Activated naive CD4-positive, alpha-beta T cell treated with anti-CD3 and anti-CD28 coated beads for 36 hours (primary cell): ENCODE measurements at regions not wholly inside any gene's neighbourhood (a gene's known extent, or its start where the extent isn't known, plus 50 kb on each side); places are given as distances from the start of the nearest gene placed in this dataset.

Experiments used
- CTCF ChIA-PET: fragments of 350-600 bp; sonication (Branson Sonifier 250); formaldehyde crosslinking; loops from one replicate; lab custom pipeline; 2021; ENCODE audit warnings: antibody characterized with exemption; lab: Charles Lee
- DNase-seq: peaks from one replicate; pipeline ENCODE4 v3.0.0-alpha.2; 2020
- H3K27ac Mint-ChIP-seq: one replicate; pipeline ENCODE4 v1.8.0; 2021; ENCODE audit warnings: mild to moderate bottlenecking, mixed read lengths
- H3K27me3 Mint-ChIP-seq: one replicate; pipeline ENCODE4 v1.8.0; 2021; ENCODE audit warnings: low read depth, mixed read lengths
- H3K36me3 Mint-ChIP-seq: one replicate; pipeline ENCODE4 v1.8.0; 2021; ENCODE audit warnings: low read depth, mixed read lengths
- H3K4me1 Mint-ChIP-seq: one replicate; pipeline ENCODE4 v1.8.0; 2021; ENCODE audit warnings: low read depth, mixed read lengths
- H3K4me3 Mint-ChIP-seq: one replicate; pipeline ENCODE4 v1.8.0; 2021; ENCODE audit warnings: mild to moderate bottlenecking, moderate library complexity, mixed read lengths
- H3K9me3 Mint-ChIP-seq: one replicate; pipeline ENCODE4 v1.8.0; 2021; ENCODE audit warnings: mixed read lengths
- intact Hi-C: fragments of 100-400 bp; cut with micrococcal nuclease; formaldehyde crosslinking; loops from one replicate; pipeline ENCODE4 v1.15.1; 2023

GRCh38 chr4:159748834-159749444, 646.1 kb downstream of the RAPGEF2 start:
- CTCF ChIA-PET = no interaction called here
- H3K36me3 Mint-ChIP-seq = no peaks in the 10 kb centered on the region
- H3K27me3 Mint-ChIP-seq = no peaks in the 10 kb centered on the region
- intact Hi-C loops = no loop called here
- no peak overlapping the region for H3K4me3 Mint-ChIP-seq
- peaks cover 5% of the 10 kb centered on the region for H3K9me3 Mint-ChIP-seq
- DNase-seq = no peak
- H3K27ac Mint-ChIP-seq = no peak overlapping the region
- H3K4me1 Mint-ChIP-seq = no peaks in the 10 kb centered on the region

DNA sequence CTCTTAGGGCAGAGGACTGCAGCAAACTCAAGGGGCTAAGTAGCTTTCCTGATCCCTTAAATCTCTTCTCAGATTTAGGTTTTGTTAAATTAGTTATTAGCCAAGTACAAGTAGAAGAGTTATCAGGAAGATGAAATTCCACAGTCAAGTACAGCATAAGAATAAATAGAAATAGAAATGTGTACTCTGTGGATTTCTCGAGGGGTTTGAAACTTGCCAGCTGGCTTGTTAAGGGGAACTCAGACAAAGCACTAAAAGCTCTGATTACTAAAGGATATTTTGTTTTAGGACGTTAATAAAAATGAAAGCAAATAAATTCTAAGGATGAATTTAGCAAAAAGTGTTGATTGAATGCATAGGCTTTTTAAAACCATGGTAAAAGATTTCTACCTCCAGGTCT, 654.6 kb downstream of the RAPGEF2 start:
- no peaks in the 10 kb centered on the region for H3K4me1 Mint-ChIP-seq
- H3K4me3 Mint-ChIP-seq = no peak overlapping the region
- intact Hi-C loops = no loop called here
- CTCF ChIA-PET = interaction anchor here (0.7 kb wide), 1 partner anchor 221 kb away, joined by 6 read pairs; no protein-coding TSS in a partner anchor
- H3K27ac Mint-ChIP-seq = no peak overlapping the region
- H3K27me3 Mint-ChIP-seq = no peaks in the 10 kb centered on the region
- H3K9me3 Mint-ChIP-seq = peaks cover 6% of the 10 kb centered on the region
- DNase-seq = no peak
- no peaks in the 10 kb centered on the region for H3K36me3 Mint-ChIP-seq

DNA sequence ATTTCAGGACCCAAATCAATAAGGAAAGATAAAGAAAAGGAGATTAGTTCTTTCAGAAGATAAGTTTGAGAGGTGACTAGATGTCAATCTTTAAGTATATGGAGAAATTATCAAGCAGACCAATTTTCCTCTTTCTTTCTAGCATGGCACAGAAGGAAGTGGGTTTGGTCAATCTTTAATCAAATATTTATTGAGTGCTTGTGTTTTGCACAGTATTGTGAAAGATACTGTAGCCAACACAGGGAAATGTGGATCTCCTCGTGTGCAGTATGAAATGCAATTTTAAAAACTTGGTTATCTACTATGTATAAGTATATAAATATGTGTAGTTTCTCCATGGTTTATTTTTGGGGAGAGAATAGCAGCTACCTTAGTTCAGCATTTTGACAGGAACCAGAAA, 655.2 kb downstream of the RAPGEF2 start:
- CTCF ChIA-PET = no interaction called here
- no peaks in the 10 kb centered on the region for H3K36me3 Mint-ChIP-seq
- intact Hi-C loops = no loop called here
- no peak overlapping the region for H3K4me3 Mint-ChIP-seq
- DNase-seq = no peak
- H3K9me3 Mint-ChIP-seq = peaks cover 6% of the 10 kb centered on the region
- H3K4me1 Mint-ChIP-seq = no peaks in the 10 kb centered on the region
- H3K27ac Mint-ChIP-seq = no peak overlapping the region
- H3K27me3 Mint-ChIP-seq = no peaks in the 10 kb centered on the region

DNA sequence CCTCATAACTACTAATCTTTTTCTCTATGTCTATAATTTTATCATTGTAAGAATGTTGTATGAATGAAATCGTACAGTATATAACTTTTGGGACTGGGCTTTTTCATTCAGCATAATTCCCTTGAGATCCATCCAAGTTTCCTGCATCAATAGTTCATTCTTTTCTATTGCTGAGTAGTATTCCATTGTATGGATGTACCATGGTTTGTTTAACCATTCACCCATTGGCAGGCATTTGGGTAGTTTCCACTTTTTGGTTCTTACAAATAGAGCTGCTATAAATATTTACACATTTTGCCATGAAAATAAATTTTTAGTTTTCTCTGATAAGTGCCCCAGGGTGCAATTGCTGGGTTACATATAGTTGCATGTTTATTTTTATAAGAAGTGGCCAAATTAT, 659.8 kb downstream of the RAPGEF2 start:
- Mint-ChIP-seq H3K4me1 (no peaks in the 10 kb centered on the region), H3K36me3 (no peaks in the 10 kb centered on the region), H3K9me3 (no peaks in the 10 kb centered on the region), H3K27ac (no peak overlapping the region), H3K27me3 (no peaks in the 10 kb centered on the region), H3K4me3 (no peak overlapping the region)
- intact Hi-C loops = no loop called here
- no peak for DNase-seq
- CTCF ChIA-PET = no interaction called here

- no peak overlapping the region for H3K27ac Mint-ChIP-seq
- no peaks in the 10 kb centered on the region for H3K27me3 Mint-ChIP-seq
- H3K4me1 Mint-ChIP-seq = no peaks in the 10 kb centered on the region
- no peak overlapping the region for H3K4me3 Mint-ChIP-seq
- peak; percentile 6 for DNase-seq
- no peaks in the 10 kb centered on the region for H3K36me3 Mint-ChIP-seq
- no peaks in the 10 kb centered on the region for H3K9me3 Mint-ChIP-seq
- CTCF ChIA-PET = interaction anchor here (0.6 to 0.7 kb wide), 2 partner anchors 10 to 1829 kb away, joined by 3 read pairs; no protein-coding TSS in a partner anchor
- intact Hi-C loops = no loop called here
These were observed 661.6 kb downstream of the RAPGEF2 start for GRCh38 chr4:159764343-159764952.

DNA sequence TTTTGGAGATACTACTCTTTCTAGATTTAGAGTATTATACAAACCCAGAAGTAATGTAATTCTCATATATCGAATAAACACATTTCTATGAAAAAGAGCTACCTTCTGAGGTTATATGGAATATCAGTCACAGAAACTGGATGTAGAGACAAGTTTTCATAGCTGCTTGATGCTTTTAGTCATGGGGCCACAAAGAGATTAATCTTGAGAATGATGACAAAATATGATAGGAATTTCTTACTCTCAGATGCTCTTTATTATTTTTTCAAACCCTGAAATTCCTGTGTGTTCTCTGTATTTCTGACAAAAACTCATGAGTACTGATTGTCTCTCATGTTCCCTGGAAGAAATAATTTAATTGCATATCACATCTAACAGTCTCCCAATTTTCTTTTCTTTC, 662.5 kb downstream of the RAPGEF2 start:
- Mint-ChIP-seq H3K4me3 (no peak overlapping the region), H3K27me3 (no peaks in the 10 kb centered on the region), H3K36me3 (no peaks in the 10 kb centered on the region), H3K9me3 (no peaks in the 10 kb centered on the region), H3K27ac (no peak overlapping the region), H3K4me1 (no peaks in the 10 kb centered on the region)
- CTCF ChIA-PET = no interaction called here
- no peak for DNase-seq
- intact Hi-C loops = no loop called here

- no peak overlapping the region for H3K4me3 Mint-ChIP-seq
- no peaks in the 10 kb centered on the region for H3K9me3 Mint-ChIP-seq
- intact Hi-C loops = no loop called here
- DNase-seq = no peak
- H3K27ac Mint-ChIP-seq = no peak overlapping the region
- H3K27me3 Mint-ChIP-seq = no peaks in the 10 kb centered on the region
- H3K4me1 Mint-ChIP-seq = no peaks in the 10 kb centered on the region
- CTCF ChIA-PET = interaction anchor here (1.2 kb wide), 1 partner anchor 34 kb away, joined by 3 read pairs; no protein-coding TSS in a partner anchor
- no peaks in the 10 kb centered on the region for H3K36me3 Mint-ChIP-seq
These were observed 663.4 kb downstream of the RAPGEF2 start for GRCh38 chr4:159766241-159766640.

DNA sequence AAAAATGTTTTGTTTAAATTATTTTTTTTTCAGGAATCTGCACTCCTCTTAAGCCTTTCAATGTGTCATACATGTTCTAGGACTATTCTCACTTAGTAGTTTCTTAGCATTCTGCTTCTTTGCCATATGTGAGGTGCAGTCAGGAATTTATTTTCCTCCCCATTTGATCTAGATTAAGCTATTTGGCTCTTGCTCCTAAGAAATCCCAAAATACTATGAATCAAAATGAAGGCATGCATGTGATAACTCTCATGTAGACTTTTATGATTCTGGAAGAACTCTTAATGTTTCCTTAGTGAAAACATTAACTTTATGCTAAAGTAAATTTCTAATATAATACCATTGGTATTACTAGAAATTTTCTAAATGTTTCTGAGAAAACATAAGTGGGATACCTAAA, 664.5 kb downstream of the RAPGEF2 start:
- Mint-ChIP-seq H3K36me3 (no peaks in the 10 kb centered on the region), H3K4me1 (no peaks in the 10 kb centered on the region), H3K4me3 (no peak overlapping the region), H3K9me3 (no peaks in the 10 kb centered on the region), H3K27me3 (no peaks in the 10 kb centered on the region), H3K27ac (no peak overlapping the region)
- DNase-seq = no peak
- CTCF ChIA-PET = no interaction called here
- intact Hi-C loops = no loop called here

DNA sequence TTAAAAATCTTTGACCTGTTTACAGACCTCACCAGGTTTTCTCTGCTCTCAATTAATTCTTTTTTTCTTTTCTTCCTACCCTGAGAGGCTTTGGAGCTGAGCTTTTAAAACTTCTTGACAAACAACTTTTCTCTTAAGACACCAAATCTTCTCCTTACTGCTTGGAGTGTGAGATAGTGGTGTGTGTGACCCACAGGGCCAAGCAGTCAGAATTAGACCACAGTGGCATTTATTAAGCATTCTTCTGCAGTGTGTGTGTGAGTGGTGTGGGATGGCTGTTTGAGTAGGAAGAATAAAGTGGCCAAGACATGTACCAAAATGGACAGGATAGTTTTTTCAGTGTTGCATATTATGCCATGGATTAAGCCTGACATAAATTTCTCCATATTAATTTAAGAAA, 665.1 kb downstream of the RAPGEF2 start:
- Mint-ChIP-seq H3K27me3 (no peaks in the 10 kb centered on the region), H3K4me1 (no peaks in the 10 kb centered on the region), H3K9me3 (no peaks in the 10 kb centered on the region), H3K36me3 (no peaks in the 10 kb centered on the region), H3K4me3 (no peak overlapping the region), H3K27ac (no peak overlapping the region)
- no peak for DNase-seq
- intact Hi-C loops = no loop called here
- CTCF ChIA-PET = no interaction called here

GRCh38 chr4:159770401-159770800, 667.5 kb downstream of the RAPGEF2 start:
- H3K9me3 Mint-ChIP-seq = no peaks in the 10 kb centered on the region
- CTCF ChIA-PET = no interaction called here
- H3K27ac Mint-ChIP-seq = no peak overlapping the region
- no peaks in the 10 kb centered on the region for H3K27me3 Mint-ChIP-seq
- no peaks in the 10 kb centered on the region for H3K4me1 Mint-ChIP-seq
- H3K4me3 Mint-ChIP-seq = no peak overlapping the region
- no peaks in the 10 kb centered on the region for H3K36me3 Mint-ChIP-seq
- DNase-seq = no peak
- intact Hi-C loops = no loop called here

- intact Hi-C loops = no loop called here
- Mint-ChIP-seq H3K4me3 (no peak overlapping the region), H3K27me3 (no peaks in the 10 kb centered on the region), H3K4me1 (no peaks in the 10 kb centered on the region), H3K27ac (no peak overlapping the region), H3K9me3 (no peaks in the 10 kb centered on the region), H3K36me3 (no peaks in the 10 kb centered on the region)
- CTCF ChIA-PET = no interaction called here
- DNase-seq = no peak
These were observed 668.1 kb downstream of the RAPGEF2 start for GRCh38 chr4:159770969-159771368.

- intact Hi-C loops = no loop called here
- H3K27me3 Mint-ChIP-seq = no peaks in the 10 kb centered on the region
- H3K4me1 Mint-ChIP-seq = no peaks in the 10 kb centered on the region
- H3K9me3 Mint-ChIP-seq = no peaks in the 10 kb centered on the region
- no peaks in the 10 kb centered on the region for H3K36me3 Mint-ChIP-seq
- no peak overlapping the region for H3K27ac Mint-ChIP-seq
- CTCF ChIA-PET = interaction anchor here (0.6 kb wide), 1 partner anchor 26 kb away, joined by 3 read pairs; no protein-coding TSS in a partner anchor
- H3K4me3 Mint-ChIP-seq = no peak overlapping the region
- no peak for DNase-seq
These were observed 674.1 kb downstream of the RAPGEF2 start for GRCh38 chr4:159776961-159777360.

DNA sequence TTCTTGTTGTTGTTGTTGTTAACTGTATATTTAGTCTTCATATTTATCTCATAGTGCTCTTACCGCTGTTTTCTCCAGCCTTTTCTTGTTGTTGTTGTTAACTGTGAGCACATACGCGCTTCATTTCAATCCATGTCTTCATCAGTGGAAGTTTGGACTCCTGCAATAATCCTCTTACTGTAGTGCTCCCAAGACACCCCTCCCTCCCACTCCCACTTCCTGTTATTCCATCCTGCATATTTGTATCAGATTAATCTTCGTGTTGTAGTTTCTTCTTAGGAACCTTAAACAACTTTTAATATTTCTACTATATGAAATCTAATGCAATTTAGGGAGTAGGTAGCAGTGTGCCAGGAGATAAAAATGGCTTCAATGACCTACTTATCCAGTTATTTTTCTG, 674.8 kb downstream of the RAPGEF2 start:
- DNase-seq = no peak
- CTCF ChIA-PET = no interaction called here
- no peaks in the 10 kb centered on the region for H3K4me1 Mint-ChIP-seq
- no peak overlapping the region for H3K4me3 Mint-ChIP-seq
- H3K27ac Mint-ChIP-seq = no peak overlapping the region
- intact Hi-C loops = no loop called here
- no peaks in the 10 kb centered on the region for H3K27me3 Mint-ChIP-seq
- no peaks in the 10 kb centered on the region for H3K9me3 Mint-ChIP-seq
- H3K36me3 Mint-ChIP-seq = no peaks in the 10 kb centered on the region
